MM.1S (cell line): ENCODE measurements at regions not wholly inside any gene's neighbourhood (a gene's known extent, or its start where the extent isn't known, plus 50 kb on each side); places are given as distances from the start of the nearest gene placed in this dataset.

Source experiments
- DNase-seq: peaks from one replicate; pipeline ENCODE4 v3.0.0-alpha.2; 2015
- H2AFZ ChIP-seq: fragments of 300-600 bp; sonication (generic); 2 replicates; pipeline ENCODE4 v1.6.0; 2016; ENCODE audit warnings: antibody characterized with exemption, low read length
- H3F3A ChIP-seq: fragments of 300-600 bp; sonication (generic); 2 replicates; pipeline ENCODE4 v1.6.1; 2016; ENCODE audit warnings: mild to moderate bottlenecking, antibody characterized with exemption, low read length, moderate library complexity, mixed read lengths; ENCODE audit not compliant: insufficient read depth
- H3K27ac ChIP-seq: fragments of 300-600 bp; sonication (generic); 2 replicates; pipeline ENCODE4 v1.5.1; 2016; ENCODE audit warnings: mild to moderate bottlenecking, low read length
- H3K27me3 ChIP-seq: fragments of 300-600 bp; sonication (generic); replicated peaks from 2 replicates; pipeline ENCODE4 v1.6.0; 2016; ENCODE audit warnings: low read length; ENCODE audit not compliant: insufficient read depth
- H3K36me3 ChIP-seq: fragments of 300-600 bp; sonication (generic); replicated peaks from 2 replicates; pipeline ENCODE4 v1.6.1; 2016; ENCODE audit warnings: mild to moderate bottlenecking, low read length, mixed read lengths; ENCODE audit not compliant: insufficient read depth
- H3K4me1 ChIP-seq: fragments of 300-600 bp; sonication (generic); 2 replicates; pipeline ENCODE4 v1.6.1; 2016; ENCODE audit warnings: low read length, mixed read lengths
- H3K4me2 ChIP-seq: fragments of 300-600 bp; sonication (generic); 2 replicates; pipeline ENCODE4 v1.6.0; 2016; ENCODE audit warnings: low read depth, low read length
- H3K4me3 ChIP-seq: fragments of 300-600 bp; sonication (generic); 2 replicates; pipeline ENCODE4 v1.5.1; 2016; ENCODE audit warnings: low read length, mixed read lengths
- H3K79me2 ChIP-seq: fragments of 300-600 bp; sonication (generic); 2 replicates; pipeline ENCODE4 v1.6.1; 2016; ENCODE audit warnings: mixed run types, low read length, mixed read lengths
- H3K9ac ChIP-seq: fragments of 300-600 bp; sonication (generic); 2 replicates; pipeline ENCODE4 v1.6.1; 2016; ENCODE audit warnings: low read length, mixed read lengths
- H3K9me2 ChIP-seq: fragments of 300-600 bp; sonication (generic); replicated peaks from 2 replicates; pipeline ENCODE4 v1.6.1; 2016; ENCODE audit warnings: mild to moderate bottlenecking, low read length, mixed read lengths; ENCODE audit not compliant: insufficient read depth
- H3K9me3 ChIP-seq: fragments of 300-600 bp; sonication (generic); replicated peaks from 2 replicates; pipeline ENCODE4 v1.6.1; 2016; ENCODE audit warnings: mild to moderate bottlenecking, low read length, mixed read lengths; ENCODE audit not compliant: insufficient read depth
- H4K20me1 ChIP-seq: fragments of 300-600 bp; sonication (generic); 2 replicates; pipeline ENCODE4 v1.6.1; 2016; ENCODE audit warnings: mild to moderate bottlenecking, low read length, moderate library complexity, mixed read lengths; ENCODE audit not compliant: insufficient read depth
- CTCF ChIP-seq: fragments of 300-600 bp; sonication (generic); IDR thresholded peaks from 2 replicates; pipeline ENCODE4 v1.5.1; 2016; ENCODE audit warnings: antibody characterized with exemption, low read length, mixed read lengths
- EZH2 ChIP-seq: fragments of 300-600 bp; sonication (generic); optimal IDR thresholded peaks from 2 replicates; pipeline ENCODE3; 2017; ENCODE audit warnings: low read depth, mild to moderate bottlenecking, antibody characterized with exemption, low read length, mixed read lengths
- EZH2phosphoT487 ChIP-seq: fragments of 300-600 bp; sonication (generic); IDR thresholded peaks from 2 replicates; pipeline ENCODE4 v1.6.1; 2018; ENCODE audit warnings: antibody characterized with exemption, low read length

DNA sequence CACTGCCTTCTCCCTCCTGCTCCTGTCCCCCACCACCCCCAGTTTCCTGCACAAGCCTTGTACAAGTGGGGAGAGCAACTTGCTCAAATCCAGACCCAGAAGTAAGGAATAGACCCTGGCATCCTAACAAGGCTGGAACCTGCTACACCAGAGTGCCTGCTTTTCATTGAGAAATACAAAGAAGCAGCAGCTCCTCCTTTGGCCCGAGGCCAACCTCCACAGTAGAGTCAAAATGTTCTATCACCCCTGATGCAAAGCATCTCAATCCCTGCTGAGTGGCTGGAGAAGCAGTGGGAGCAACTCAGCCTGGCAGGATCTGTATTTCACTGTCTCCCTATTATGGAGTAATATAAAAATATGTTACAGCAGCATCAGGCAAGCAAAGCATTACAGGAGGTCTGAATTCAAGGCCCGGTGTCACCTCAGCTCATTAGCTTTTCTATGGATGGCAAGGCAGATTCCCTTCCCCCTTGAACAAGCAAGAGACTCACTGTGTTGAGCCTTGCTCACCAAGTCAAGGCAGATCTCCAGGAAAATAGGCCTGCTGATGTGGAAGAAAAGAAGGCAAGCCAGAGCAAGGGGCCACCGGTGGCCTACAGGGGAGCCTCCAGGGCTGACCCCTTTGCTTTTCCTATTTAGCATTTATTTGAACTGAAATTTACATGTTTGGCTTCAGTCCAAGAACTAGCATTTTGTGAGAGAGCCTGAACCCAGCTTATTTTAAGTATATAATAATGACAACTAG lies 186.3 kb upstream of the EGLN3 start:
- no peak overlapping the region for H3K4me2 ChIP-seq
- H2AFZ ChIP-seq, result no peak overlapping the region
- no peaks in the 10 kb centered on the region for H3K79me2 ChIP-seq
- H3K9ac ChIP-seq, result no peak overlapping the region
- no peak overlapping the region for H3K4me3 ChIP-seq
- no peak for DNase-seq
- H3F3A ChIP-seq, result no peaks in the 10 kb centered on the region
- no peaks in the 10 kb centered on the region for H3K9me3 ChIP-seq
- H3K27me3 ChIP-seq, result no peaks in the 10 kb centered on the region
- H4K20me1 ChIP-seq, result no peaks in the 10 kb centered on the region
- no peaks in the 10 kb centered on the region for H3K9me2 ChIP-seq
- no peaks in the 10 kb centered on the region for H3K36me3 ChIP-seq
- no peaks in the 10 kb centered on the region for H3K4me1 ChIP-seq
- TF ChIP-seq CTCF (no peak), EZH2 (no peak), EZH2phosphoT487 (no peak)
- no peak overlapping the region for H3K27ac ChIP-seq

DNA sequence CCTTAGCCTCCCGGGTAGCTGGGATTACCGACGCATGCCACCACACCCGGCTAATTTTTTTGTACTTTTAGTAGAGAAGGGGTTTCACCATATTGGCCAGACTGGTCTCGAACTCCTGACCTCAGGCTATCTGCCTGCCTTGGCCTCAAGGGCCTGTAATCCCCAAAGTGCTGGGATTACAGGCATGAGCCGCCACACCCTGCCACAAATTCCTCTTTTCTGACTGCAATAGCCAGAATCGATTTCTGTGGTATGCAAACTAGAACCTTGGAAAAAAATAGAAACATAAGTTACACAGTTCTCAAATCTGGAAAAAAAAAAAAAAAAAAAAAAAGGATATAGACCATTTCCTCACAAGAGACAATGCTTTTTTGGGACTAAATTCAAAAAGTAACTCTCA lies 184.6 kb upstream of the EGLN3 start:
- no peaks in the 10 kb centered on the region for H4K20me1 ChIP-seq
- no peak for DNase-seq
- no peak overlapping the region for H3K9ac ChIP-seq
- H3K4me3 ChIP-seq, result no peak overlapping the region
- no peaks in the 10 kb centered on the region for H3K4me1 ChIP-seq
- H3K9me2 ChIP-seq, result no peaks in the 10 kb centered on the region
- no peaks in the 10 kb centered on the region for H3K9me3 ChIP-seq
- H2AFZ ChIP-seq, result no peak overlapping the region
- no peaks in the 10 kb centered on the region for H3K79me2 ChIP-seq
- no peak for TF ChIP-seq CTCF
- H3K36me3 ChIP-seq, result no peaks in the 10 kb centered on the region
- no peaks in the 10 kb centered on the region for H3F3A ChIP-seq
- H3K27me3 ChIP-seq, result no peaks in the 10 kb centered on the region
- H3K4me2 ChIP-seq, result no peak overlapping the region
- H3K27ac ChIP-seq, result no peak overlapping the region

- TF ChIP-seq EZH2 (no peak), EZH2phosphoT487 (no peak), CTCF (no peak)
- H3K79me2 ChIP-seq, result no peaks in the 10 kb centered on the region
Measured at GRCh38 chr14:34134484-34134883, 183.6 kb upstream of the EGLN3 start.

More at GRCh38 chr14:34134484-34134883, 183.6 kb upstream of the EGLN3 start:
- H3K4me2 ChIP-seq, result no peak overlapping the region
- no peaks in the 10 kb centered on the region for H3F3A ChIP-seq
- H3K9me2 ChIP-seq, result no peaks in the 10 kb centered on the region
- H3K27ac ChIP-seq, result no peak overlapping the region
- no peaks in the 10 kb centered on the region for H3K4me1 ChIP-seq
- no peaks in the 10 kb centered on the region for H3K9me3 ChIP-seq
- no peak overlapping the region for H3K4me3 ChIP-seq
- H3K27me3 ChIP-seq, result no peaks in the 10 kb centered on the region
- no peaks in the 10 kb centered on the region for H4K20me1 ChIP-seq
- H3K9ac ChIP-seq, result no peak overlapping the region
- H2AFZ ChIP-seq, result no peak overlapping the region
- DNase-seq, result no peak
- H3K36me3 ChIP-seq, result no peaks in the 10 kb centered on the region
